NAMALWA (cell line): ENCODE measurements at regions not wholly inside any gene's neighbourhood (a gene's known extent, or its start where the extent isn't known, plus 50 kb on each side); places are given as distances from the start of the nearest gene placed in this dataset.
"Not testable (repeated sequence)": the region's sequence is repeated elsewhere in the genome, so short reads cannot be mapped to it uniquely, and the experiment has no call there.

Experiments
- DNase-seq: peaks from one replicate; pipeline ENCODE4 v3.0.0-alpha.2; 2015; ENCODE audit warnings: low spot score

DNA sequence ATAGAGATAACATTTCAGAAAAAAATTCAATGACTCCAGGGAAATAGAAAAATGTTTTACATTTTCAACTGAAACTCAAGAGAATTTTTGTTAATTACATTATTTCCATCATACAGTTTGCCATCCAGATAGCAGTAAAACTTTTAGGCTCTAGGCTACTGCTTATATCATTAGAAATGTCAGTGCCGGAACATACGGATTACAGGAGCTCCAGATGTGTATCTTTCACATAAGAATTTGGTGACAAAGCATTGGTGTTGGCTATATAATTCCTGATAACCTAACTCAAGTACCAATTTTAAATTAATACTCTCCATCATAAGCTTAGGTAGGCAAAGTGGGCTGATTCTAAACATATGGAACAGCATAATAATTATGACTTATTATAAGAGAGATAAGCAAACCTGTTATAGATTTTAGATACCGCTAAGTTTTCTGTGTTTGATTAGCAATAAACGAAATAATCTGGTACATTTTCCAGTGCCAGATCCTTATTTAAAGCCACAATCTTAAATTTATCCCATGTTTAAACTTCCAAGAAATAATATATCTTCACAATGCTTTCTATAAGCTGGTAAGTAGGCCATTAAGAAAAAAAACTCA lies 637.9 kb downstream of the NXPH1 start:
- no peak for DNase-seq

DNA sequence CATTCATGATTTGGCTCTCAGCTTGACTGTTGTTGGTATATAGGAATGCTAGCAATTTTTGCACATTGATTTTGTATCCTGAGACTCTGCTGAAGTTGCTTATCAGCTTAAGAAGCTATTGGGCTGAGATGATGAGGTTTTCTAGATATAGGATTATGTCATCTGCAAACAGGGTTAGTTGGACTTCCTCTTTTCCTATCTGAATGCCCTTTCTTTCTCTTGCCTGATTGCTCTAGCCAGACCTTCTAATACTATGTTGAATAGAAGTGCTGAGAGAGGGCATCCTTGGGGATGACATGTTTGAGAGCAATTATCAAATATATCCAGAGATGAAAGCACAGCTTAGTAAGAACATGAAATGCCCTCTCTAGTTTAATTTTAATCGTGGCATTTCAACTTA lies 642.4 kb downstream of the NXPH1 start:
- not testable (repeated sequence) for DNase-seq

DNA sequence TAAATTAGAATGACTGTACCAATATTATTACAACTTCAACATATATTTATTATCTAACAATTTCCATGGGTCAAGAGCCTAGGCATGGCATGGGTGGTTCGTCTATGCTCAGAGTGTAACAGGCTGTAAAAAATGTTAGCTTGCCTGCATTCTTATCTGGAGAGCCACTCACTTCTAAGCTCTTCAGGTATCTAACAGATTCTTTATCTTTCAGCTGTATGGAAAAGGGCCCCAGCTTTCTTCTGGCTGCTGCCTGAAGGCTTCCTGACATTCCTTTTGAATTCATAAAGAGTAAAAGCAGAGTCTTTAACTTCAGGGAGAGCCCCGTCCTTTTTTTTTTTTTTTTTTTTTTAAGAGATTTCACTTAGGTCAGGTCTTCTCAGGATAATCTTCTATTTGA lies 648.8 kb downstream of the NXPH1 start:
- DNase-seq, result no peak

DNA sequence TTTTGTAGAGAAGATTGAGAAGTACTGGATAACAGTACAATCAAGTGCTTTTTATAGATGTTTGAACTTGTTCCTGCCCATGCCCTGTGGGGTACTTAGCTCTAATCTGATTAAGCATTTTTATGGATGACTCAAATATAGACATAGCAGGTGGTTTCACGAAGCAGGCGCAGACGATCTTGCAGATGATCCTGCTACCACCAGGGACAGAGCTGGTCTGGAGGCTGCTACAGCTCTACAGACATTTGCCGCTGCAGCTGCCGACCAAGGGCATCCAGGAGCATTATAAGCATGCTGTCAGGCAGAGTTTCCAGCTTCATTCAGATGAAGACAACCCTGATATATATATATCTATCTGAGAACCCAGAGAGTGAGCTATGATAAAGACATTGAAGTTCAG lies 650.4 kb downstream of the NXPH1 start:
- peak; percentile 16 for DNase-seq

DNA sequence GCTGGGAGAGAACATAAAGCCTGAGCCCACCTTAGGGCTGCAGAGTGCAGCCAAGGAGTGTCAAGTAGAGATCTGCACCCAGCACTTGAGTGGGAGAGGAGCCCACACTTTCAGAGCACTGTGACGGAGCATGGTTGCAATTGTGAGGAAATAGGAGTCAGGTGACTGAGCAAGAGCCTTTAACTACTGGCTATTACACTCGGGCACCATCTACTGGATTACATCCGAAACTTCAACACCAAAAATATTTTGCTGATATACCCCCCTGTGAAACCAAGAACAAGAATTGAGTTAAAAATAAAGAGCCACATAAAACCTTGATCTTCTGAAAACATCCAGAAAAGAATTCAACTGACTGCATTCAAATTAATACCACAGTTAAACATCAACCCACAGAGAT lies 657.9 kb downstream of the NXPH1 start:
- DNase-seq, result peak; percentile 65

DNA sequence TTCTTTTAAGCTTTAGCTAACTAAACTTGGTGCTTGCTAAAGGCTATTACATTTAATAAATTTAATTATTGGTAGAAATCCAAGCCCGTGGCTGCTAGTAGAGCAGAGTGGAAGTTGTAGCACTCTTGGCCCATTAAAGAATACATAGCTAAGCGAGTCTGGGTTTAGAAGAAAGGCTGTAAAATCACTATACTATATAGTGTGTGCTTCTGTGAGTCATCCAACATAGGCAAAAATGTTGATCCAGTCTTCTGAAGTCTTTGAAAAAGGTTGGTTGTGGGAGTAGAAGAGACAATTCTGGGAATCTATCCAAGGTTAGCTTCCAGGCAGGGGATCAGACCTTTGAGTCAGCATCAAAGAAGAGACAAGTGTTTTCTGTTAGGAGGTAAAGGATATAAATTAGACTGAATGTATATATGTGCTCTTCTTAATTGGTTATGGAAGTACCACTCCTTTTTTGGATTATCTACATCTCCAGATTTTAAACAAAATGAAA lies 664.2 kb downstream of the NXPH1 start:
- no peak for DNase-seq

DNA sequence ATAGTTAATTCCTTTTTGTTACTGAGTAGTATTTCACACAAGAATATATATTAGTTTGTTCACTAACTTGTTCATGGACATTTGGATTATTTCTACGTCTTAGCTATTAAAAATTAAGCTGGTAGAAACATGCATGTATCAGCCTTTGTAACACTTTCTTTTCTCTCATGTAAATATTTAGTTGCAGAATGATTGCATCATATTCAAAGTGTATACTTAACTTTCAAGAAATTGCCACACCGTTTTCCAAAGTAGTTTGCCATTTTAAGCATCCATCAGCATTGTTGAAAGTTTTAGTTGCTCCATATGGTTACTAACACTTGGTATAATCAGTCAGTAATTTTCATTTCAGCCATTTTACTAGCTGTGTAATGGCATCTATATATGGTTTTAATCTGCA lies 666.9 kb downstream of the NXPH1 start:
- DNase-seq, result no peak

DNA sequence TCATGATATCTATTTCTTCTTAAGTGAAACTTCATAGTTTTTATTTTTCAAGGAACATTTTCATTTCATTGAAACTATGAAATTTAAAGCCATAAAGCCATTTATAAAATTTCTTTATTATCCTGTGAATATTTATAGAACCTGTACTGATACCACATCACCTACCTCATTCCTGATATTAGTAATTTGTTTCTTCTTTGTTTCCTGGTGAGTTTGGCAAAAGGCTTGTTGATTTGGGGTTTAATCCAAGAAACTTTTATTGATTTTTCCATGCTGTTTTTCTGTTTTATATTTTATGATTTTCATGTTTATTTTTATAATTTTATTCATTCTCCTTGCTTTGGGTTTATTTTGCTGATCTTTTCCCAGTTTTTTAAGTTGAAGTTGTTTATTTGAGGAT lies 669.4 kb downstream of the NXPH1 start:
- no peak for DNase-seq

DNA sequence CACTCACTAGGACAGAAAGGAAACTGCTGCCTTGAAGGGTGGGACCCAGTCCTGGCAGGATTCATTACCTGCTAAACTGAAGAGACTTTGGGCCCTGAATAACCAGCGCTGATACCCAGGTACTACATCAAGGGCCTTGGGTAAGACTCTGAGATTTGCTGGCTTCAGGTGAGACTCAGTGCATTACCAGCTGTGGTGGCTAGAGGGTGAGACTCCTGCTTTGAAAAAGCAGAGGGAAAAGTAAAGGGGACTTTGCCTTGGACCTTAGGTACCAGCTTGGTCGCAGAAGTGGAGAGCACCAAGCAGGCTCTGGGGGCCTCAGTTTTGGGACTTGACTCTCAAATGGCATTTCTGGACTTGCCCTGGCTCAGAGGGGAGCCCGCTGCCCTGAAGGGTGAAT lies 673.3 kb downstream of the NXPH1 start:
- no peak for DNase-seq

DNA sequence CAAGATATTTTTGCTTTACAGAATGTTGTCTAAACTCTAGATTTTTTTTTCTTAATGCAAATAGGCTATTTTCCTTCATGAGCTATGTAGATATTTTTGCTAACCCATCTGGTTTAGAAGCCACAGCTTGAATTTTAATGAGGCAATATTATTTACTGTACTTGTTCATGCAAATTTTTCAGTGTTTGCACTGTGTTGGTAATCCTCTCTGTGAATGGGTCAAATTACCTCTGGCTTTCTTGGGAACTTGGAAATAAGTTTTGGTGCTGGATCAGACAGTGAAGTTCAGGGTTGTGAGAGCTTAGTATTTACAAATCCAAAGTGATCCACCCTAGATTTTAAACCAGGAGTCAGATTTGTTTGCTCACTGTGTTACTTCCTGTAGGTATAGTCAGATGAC lies 686.9 kb downstream of the NXPH1 start:
- DNase-seq, result no peak

DNA sequence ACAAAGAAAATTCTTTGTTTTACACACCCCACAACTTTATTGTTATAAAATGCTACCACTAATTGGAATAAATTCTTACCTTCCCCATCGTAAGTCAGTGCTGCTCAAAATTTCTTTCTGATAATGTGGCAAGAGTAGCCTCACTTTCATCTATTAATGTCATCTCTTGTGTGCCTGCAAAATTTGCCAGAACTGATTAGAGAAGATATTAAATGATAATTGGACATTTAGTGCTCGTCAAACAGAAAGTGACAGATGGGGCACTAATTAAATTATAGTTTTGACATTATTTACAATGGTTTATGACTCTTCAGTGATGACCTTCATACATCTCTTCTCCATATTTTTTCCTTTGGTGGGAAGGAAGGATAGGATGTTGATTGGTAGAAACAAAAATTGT lies 690.9 kb downstream of the NXPH1 start:
- no peak for DNase-seq

DNA sequence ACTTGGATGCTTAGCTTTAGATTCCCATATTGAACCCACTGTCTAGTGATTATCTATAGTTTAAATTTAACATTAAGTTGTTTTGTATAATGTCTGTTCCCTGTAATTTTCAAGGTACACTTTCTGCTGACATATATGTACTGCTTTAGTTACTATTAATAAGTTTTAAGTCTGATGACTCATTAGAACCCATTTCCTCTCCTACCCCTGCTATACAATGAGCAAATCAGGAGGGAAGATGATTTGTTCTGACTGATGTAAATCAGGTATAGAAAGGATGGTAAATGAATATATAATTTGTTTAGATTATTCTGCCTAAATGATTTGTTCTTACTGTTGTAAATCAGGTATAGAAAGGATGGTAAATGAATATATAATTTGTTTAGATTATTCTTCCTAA lies 691.8 kb downstream of the NXPH1 start:
- DNase-seq, result no peak

DNA sequence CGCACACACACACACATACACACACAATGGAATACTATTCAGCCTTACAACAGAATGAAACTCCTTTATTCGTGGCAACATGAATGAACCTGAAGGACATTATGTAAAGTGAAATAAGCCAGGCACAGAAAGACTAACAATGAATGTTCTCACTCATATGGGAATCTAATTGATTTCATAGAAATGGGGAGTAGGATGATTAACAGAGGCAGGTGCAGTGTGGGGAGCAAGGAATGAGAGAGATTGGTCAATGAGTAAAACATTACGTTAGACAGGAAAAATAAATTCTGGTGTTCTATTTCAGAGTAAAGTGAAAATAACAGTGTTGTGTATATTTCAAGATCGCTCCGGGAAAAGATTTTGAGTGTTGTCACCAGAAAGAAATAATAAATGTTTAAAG lies 694.5 kb downstream of the NXPH1 start:
- no peak for DNase-seq

DNA sequence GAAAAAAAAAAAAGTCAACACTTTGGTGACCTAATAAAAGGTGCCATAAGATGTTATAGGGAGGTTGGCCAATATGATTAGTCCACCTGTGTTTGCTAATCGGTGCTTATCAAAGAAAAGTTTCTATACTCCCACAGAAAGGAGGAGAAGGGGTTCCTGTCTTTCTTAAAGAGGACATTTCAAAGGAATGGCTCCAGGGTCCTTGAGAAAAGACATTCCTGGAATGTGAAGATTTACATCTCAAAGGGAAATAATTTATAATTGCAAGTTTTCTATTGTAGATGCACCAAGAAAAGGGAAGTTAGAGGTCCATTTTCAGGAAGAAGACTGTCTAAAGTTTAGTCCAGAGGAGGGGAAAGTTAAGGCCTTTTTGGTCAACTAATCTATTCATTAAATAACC lies 715.3 kb downstream of the NXPH1 start:
- DNase-seq, result no peak

DNA sequence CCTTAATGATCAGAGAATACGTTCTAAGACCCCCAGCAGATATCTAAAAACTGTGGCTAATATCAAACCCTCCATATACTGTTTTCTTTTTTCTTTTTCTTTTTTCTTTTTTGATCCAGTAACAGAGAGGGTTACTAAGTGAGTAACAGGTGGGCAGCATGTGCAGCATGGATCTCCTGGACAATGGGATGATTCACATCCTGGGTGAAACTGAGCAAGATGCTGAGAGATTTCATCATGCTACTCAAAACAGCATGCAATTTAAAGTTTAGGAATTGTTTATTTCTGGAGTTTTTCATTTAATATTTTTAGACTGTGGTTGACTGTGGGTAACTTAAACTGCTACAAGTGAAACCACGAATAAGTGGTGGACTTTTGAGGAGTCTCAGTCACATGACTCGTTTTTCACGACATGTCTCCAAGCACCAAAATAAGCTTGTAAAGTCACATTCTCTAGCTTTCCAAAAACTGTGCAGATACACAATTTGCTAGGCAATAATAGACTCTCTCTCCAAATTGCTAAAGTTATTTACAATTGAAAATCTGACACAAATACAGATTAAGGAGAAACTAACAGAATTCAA lies 716.2 kb downstream of the NXPH1 start:
- DNase-seq, result no peak

DNA sequence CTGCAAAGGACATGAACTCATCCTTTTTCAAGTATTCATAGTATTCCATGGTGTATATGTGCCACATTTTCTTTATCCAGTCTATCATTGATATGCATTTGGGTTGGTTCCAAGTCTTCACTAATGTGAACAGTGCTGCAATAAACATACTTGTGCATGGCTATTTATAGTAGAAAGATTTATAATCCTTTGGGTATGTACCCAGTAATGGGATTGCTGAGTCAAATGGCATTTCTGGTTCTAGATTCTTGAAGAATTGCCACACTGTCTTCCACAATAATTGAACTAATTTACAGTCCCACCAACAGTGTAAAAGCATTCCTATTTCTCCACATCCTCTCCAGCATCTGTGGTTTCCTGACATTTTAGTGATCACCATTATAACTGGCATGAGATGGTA lies 730.3 kb downstream of the NXPH1 start:
- not testable (repeated sequence) for DNase-seq

DNA sequence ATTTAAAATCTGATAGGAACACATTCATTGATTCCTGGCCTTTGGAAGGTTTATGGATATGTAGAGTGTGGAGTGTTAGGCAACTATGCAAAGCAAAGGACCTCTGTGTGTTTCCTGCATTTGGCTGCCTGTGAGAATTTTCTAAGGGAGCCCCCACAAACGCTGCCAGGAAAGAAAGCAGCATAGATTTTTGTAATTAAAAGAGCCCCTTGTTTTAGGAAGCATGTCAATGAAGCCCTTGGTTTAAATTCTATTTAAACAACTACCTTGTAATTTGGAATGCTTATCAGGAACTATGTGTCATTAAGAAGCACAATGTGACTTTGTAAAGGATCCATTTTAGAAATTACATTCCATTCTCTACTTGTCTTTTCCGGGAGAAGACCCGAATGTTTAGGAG lies 742.5 kb downstream of the NXPH1 start:
- DNase-seq, result no peak

DNA sequence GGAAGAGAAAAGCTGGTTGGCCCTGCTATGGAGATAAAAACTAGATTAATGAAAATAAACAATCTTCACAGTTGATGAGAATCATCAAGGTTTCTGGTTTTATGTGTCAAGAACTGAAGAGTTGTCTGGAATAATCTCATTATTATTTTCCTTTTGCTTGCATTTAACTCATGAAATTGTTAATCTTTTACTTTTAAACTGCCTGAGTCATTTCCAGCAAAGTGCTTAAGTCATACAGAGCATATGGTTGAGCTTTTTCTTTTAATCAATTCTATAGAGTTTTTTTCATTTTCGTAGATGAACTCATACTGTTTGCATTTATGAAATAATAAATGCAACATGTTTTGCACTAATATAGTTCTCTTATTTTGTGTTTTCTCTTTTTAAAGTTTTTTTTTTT lies 747.9 kb downstream of the NXPH1 start:
- DNase-seq, result no peak

DNA sequence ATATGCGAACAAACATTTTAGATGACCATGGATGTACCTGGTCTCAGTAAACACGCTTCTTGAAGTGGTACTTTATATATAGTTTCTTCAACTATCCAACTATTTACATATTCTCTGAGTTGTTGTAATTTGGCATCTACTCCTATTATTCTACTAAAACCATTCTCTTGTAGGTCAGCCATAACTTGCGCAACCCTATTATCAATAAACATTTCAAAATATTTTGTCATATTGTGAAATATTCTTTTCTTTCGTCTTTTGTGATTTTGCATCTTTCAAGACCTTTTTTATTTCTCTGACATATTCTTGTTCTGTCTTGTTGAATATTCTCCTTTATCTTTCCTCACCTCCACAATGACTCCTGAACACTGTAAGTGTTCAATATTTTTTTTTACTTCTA lies 753.3 kb downstream of the NXPH1 start:
- DNase-seq, result no peak

DNA sequence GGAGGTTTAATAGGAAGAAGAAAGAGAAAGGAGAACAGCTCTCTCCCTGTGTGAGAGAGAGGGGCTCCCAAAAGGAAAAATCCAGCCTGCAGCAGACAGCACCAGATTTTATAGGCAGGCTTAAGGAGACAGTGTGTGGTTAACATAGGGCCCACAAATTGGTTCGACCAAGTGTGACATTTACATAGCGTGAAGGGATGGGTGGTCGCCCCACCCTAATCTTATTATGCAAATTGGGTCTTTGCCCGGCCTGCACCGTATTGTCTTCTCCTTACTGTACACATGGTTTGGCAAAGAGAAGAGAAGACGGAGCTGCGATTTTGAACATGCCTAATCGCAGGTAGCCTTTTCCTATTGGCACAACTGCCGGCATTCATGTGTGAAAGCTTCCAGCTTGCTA lies 756.3 kb downstream of the NXPH1 start:
- DNase-seq, result no peak

DNA sequence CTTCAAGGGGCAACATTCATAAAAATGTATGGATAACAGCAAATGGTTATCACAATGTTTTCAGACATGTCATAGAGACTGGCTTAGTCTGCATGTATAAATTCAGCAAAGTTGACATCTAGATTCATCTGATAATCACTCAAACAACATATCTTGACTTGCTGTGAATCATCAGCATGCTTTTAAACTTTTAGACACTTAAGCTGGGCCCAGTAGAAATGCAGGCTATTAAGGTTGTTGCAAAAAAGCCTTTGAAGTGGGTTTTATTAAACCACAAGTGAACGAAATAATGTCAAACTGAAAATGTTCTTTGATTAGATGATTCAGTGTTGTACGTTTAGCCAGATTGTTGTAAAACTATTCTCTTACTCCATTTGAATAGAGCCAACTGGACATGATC lies 759.6 kb downstream of the NXPH1 start:
- DNase-seq, result no peak

DNA sequence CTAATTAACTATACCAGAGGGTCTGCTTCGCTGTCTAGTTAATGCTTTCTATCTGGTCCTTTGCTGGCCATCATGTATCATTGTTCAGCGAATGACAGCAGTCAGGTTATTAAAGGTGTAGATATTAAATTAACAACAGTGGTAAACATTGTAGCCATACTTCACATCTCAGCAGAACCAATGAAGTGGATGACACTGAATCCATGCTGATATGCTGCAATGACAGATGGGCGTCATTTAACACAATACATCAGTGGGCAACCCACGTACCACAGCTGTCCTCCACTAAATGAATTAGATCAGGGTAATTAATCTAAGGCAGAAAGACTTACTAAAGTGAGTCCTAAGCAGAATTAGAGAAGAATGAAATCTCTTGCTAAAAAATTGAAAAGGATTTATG lies 767.2 kb downstream of the NXPH1 start:
- DNase-seq, result no peak

DNA sequence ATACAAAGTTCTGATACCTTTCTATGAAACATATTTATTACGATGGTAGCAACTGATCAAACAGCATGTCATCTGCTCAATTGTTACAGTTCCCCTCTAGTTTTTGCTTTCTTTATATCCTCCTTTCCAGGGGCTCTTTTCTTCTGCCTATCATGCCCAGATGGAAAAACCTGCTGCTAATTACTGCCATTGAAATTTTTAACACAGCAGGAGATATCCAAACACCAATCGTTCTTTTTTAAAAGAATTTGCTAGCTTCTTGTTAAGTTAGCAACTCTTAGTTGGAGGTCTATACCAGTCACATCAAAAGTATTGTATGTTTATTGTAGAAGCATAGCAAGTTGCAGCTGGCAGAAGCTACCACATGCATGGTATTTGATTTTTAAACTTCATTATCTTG lies 768.5 kb downstream of the NXPH1 start:
- DNase-seq, result no peak

DNA sequence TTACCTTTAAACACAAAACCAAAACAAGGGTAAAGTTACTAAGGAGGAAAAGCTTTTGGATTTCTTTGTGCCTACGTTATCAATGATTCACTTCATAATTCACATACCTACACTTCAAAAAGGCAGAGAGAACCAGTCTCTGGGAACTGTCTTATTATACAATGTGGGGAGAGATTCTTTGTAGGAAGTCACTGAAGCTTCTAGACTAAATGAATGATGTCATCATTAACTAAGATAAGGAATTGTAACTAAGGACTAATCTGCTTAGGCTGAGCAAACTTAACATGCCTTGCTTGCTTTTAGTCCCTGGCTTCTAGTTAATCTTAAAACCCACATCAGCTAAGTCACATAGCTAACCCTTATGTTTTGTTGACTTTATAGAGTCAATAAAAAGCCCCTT lies 771.2 kb downstream of the NXPH1 start:
- DNase-seq, result no peak
